Epithelial cell of esophagus (primary cell): ENCODE measurements at regions not wholly inside any gene's neighbourhood (a gene's known extent, or its start where the extent isn't known, plus 50 kb on each side); places are given as distances from the start of the nearest gene placed in this dataset.
A peak's percentile ranks its signal among the peaks of the same experiment; 100 is the strongest.

Source experiments
- DNase-seq: peaks from one replicate; pipeline ENCODE4 v3.0.0; 2010; ENCODE audit warnings: low read depth
- H3K4me3 ChIP-seq: 2 replicates; pipeline ENCODE4 v1.5.1; 2011; ENCODE audit warnings: mild to moderate bottlenecking, low read length, control low read depth
- TF ChIP-seq, protein P1 (sequence below): IDR thresholded peaks from 2 replicates; pipeline ENCODE4 v1.5.1; 2011; ENCODE audit warnings: low read depth, mild to moderate bottlenecking, low read length, control low read depth, inconsistent platforms; ENCODE audit not compliant: insufficient read depth; ENCODE audit errors: missing control alignments

DNA sequence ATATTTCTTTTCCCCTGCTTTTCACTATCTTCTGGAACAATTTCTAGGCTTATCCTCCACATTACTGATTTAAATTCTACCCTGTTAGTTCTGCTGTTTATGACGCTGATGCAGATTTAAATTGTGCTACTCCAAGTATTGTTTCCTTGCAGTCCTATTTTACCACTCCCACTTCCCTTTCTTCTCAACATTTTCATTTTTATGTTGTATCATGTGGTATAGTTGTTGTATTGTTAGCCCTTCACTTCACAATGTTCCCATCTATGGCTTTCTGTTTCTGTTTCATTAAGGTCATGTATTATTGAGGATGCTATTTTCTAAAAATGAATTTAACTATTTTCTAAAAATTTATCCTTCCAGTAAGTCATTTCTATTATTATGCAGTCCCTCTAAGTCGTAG lies 254.4 kb downstream of the NDUFS4 start:
- no peak for DNase-seq
- no peak overlapping the region for H3K4me3 ChIP-seq
- TF ChIP-seq, protein P1, sequence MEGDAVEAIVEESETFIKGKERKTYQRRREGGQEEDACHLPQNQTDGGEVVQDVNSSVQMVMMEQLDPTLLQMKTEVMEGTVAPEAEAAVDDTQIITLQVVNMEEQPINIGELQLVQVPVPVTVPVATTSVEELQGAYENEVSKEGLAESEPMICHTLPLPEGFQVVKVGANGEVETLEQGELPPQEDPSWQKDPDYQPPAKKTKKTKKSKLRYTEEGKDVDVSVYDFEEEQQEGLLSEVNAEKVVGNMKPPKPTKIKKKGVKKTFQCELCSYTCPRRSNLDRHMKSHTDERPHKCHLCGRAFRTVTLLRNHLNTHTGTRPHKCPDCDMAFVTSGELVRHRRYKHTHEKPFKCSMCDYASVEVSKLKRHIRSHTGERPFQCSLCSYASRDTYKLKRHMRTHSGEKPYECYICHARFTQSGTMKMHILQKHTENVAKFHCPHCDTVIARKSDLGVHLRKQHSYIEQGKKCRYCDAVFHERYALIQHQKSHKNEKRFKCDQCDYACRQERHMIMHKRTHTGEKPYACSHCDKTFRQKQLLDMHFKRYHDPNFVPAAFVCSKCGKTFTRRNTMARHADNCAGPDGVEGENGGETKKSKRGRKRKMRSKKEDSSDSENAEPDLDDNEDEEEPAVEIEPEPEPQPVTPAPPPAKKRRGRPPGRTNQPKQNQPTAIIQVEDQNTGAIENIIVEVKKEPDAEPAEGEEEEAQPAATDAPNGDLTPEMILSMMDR, result no peak

DNA sequence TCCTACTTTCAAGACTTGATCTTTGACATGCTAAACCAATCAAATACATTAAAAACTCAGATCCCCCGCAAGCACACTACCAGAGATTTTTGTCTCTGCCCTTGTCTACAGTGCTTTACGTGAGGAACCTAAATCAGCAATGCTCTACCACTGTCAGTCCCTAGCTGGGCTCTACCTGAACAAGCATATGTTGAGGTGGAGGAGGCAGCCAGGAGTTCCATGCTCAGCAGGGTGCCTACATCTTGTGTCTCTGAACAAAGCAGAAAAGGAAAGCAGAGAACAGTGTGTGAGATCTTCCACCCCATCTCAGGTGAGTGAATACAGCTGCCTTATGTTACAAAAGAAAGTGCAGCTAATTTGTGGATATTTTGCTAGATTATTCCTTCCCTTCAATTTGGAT lies 255.0 kb downstream of the NDUFS4 start:
- TF ChIP-seq, protein P1, result no peak
- no peak for DNase-seq
- H3K4me3 ChIP-seq, result no peak overlapping the region

DNA sequence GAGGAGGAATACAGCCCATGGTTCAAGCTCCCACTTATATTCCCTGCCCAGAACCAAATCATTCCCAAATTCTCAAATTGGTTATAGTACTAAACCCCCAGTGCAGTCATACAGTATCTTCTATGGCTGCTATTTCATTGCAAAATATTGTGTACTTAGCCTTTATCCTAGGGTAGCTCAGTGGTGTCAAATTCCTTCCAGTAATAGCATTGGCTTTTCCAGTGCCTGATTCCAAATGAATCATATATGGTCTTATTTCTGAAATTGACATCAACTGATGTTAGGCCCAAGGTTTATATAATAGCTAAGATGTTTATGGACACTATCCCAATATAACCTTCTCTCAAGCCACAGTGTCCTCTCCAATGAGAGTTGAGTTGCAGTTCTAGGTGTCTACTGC lies 256.7 kb downstream of the NDUFS4 start:
- TF ChIP-seq, protein P1, result no peak
- H3K4me3 ChIP-seq, result no peak overlapping the region
- no peak for DNase-seq

DNA sequence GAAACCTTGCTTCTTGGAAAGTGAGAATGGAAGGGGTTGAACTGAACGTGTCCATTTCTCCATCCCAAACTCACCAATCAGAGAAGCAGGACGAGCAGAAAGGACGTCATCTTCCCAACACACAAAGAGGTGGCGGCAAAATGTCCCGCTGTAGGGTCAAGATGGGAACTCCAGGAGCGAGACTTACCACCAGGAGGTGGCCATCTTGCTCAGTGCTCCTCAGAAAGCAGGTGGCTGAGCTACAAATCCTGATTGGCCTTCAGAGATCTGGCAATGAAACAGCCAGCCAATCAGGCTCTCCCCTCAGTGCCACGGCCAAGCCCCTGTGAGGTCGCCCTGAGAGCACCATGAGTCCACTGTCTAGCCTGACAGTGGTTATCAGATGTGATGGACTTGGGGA lies 259.0 kb downstream of the NDUFS4 start:
- DNase-seq, result no peak
- TF ChIP-seq, protein P1, result no peak
- no peak overlapping the region for H3K4me3 ChIP-seq

DNA sequence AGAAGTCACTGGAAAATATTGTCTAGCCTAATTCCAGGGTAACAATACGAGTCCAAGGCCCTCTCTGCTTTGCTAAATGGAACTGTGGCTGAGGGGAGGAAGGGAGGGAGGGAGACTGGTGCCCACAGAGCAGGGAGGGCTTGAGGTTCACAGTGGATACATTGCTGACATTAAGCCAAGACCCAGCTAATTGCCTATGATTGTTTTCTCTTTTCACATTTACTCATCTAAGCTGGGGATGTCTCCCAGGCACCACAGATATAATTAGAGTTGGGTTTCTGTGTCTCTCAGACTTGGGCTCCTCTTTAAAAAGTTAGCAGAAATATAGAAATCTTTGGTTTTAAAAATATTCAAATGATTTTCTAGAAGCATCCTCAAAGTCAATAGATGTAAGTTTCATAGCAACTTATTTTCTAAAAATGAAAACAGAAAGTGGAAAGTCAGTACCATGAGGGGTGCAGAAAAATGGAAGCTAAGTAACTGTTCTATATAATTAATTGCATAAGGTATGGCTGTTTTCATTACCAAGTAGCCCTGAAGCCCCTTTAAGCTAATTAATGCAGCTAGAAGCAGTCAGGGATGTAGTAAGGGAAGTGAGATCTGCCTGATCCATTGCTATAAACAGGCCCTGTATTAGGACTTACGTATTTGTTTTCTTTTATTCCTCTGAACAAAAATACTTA lies 259.8 kb downstream of the NDUFS4 start:
- TF ChIP-seq, protein P1, result no peak
- no peak for DNase-seq
- no peak overlapping the region for H3K4me3 ChIP-seq

DNA sequence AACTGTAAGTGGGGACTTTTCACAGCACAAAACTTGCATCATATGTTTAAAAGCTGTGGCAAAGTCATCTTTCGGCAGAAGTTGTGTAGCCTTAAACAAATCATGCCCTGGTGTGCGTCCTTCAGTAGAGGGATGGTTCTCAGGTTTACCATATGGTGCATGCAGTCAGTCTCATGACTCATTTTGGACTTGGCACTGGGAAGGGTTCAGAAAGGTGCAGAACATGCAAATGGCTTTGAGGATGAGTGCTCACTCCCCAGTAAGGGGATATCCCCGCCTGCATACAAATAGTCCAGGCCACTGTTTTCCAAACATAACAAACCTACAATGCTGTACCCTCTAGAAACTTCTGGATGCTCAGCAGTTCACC lies 260.3 kb downstream of the NDUFS4 start:
- H3K4me3 ChIP-seq, result no peak overlapping the region
- TF ChIP-seq, protein P1, result no peak
- DNase-seq, result peak; percentile 18

DNA sequence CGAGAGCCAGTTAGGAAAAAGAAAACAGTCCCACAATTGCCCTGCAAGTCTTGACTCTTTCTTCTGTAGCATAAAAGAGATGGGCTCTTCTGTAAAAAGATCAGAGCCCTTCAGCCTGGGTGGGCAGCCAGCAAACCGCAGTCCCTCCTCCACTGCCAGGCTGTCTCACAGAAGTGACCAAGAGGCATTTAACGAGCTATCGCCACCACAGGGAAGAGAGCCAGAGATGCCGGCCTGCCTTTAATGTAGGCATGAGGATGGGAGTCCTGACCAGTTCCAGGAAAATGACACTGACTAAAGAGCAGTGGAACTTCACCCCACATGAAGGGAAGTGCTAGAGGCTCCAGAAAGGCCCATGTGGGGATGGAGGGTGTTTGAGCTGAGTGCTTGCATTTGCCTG lies 264.6 kb downstream of the NDUFS4 start:
- TF ChIP-seq, protein P1, result no peak
- no peak overlapping the region for H3K4me3 ChIP-seq
- DNase-seq, result no peak
